ENCODE measurements at regions not wholly inside any gene's neighbourhood (a gene's known extent, or its start where the extent isn't known, plus 50 kb on each side); places are given as distances from the start of the nearest gene placed in this dataset.

DNA sequence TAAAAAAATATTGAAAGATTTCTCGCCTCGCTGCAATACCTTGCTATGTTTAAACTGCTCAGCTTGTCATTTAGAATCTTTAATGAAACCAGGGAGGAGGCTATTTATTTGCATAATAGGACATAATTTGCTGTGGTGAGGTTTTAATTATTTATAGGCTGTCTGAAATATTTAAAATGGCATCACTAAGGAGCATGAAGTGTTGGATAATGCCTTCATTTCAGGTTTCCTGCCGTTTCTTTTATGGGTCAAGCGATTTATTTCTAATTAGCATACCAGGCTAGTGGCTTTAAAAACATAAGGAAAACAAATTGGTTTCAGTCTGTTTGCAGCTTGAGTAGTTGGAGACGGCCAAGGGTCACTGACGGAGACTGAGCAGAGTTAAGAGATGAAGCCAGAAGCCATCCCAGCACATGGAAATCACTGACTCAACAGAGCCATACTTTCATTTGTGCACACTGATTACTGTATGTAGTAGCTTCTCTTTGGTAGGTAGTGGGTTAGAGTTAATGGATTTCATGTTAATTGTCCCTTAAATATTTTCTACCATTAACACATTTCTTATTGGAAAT lies 1962.4 kb upstream of the TENM3 start:
- DNase-seq (ENCODE audit: low spot score) = no peak
- Histone ChIP-seq H3K4me2 (ENCODE audit: low read depth, low read length) (no peak overlapping the region), H3K9me3 (ENCODE audit: low read length) (no peaks in the 10 kb centered on the region), H3K36me3 (replicated peaks in 1 of 2; ENCODE audit: control insufficient read depth in 1 of 2, insufficient read depth in 2 of 2, low read length in 2 of 2) (no peaks in the 10 kb centered on the region), H3K79me2 (ENCODE audit: insufficient read depth, low read length) (no peaks in the 10 kb centered on the region), H3K9ac (ENCODE audit: insufficient read depth, low read depth, low read length) (no peak overlapping the region), H3K27ac (ENCODE audit: extremely low read length, insufficient read depth, low read length) (no peak overlapping the region), H2AFZ (ENCODE audit: low read length) (no peak overlapping the region), H4K20me1 (ENCODE audit: insufficient read depth, low read length) (no peaks in the 10 kb centered on the region), H3K4me3 (replicated peaks in 1 of 3; ENCODE audit: insufficient read depth in 1 of 3, low read depth in 2 of 3, low read length in 3 of 3) (no peak overlapping the region), H3K4me1 (ENCODE audit: insufficient read depth, low read length) (no peaks in the 10 kb centered on the region), H3K27me3 (ENCODE audit: control insufficient read depth in 1 of 2, insufficient read depth in 2 of 2, low read length in 2 of 2) (no peaks in the 10 kb centered on the region)
- TF ChIP-seq POLR2G (IDR thresholded peaks at IDR 0.05; ENCODE audit: low read depth, low read length) = no peak
- TF ChIP-seq, protein P1, sequence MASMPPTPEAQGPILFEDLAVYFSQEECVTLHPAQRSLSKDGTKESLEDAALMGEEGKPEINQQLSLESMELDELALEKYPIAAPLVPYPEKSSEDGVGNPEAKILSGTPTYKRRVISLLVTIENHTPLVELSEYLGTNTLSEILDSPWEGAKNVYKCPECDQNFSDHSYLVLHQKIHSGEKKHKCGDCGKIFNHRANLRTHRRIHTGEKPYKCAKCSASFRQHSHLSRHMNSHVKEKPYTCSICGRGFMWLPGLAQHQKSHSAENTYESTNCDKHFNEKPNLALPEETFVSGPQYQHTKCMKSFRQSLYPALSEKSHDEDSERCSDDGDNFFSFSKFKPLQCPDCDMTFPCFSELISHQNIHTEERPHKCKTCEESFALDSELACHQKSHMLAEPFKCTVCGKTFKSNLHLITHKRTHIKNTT (CRISPR knock-in tag; IDR thresholded peaks at IDR 0.05) = no peak
- no peak for TF ChIP-seq ZSCAN22 (CRISPR knock-in tag; IDR thresholded peaks at IDR 0.05)
- no peak for TF ChIP-seq MED1 (CRISPR knock-in tag; IDR thresholded peaks at IDR 0.05)
- TF ChIP-seq FOXK2 (IDR thresholded peaks at IDR 0.05) = no peak
- TF ChIP-seq U2AF1 (optimal IDR thresholded peaks at IDR 0.05; ENCODE audit: low read depth, low read length) = no peak
- TF ChIP-seq TMF1 (CRISPR knock-in tag; IDR thresholded peaks at IDR 0.05; ENCODE audit: low read depth) = no peak
- TF ChIP-seq CHCHD3 (CRISPR knock-in tag; IDR thresholded peaks at IDR 0.05) = no peak
- TF ChIP-seq, protein P2, sequence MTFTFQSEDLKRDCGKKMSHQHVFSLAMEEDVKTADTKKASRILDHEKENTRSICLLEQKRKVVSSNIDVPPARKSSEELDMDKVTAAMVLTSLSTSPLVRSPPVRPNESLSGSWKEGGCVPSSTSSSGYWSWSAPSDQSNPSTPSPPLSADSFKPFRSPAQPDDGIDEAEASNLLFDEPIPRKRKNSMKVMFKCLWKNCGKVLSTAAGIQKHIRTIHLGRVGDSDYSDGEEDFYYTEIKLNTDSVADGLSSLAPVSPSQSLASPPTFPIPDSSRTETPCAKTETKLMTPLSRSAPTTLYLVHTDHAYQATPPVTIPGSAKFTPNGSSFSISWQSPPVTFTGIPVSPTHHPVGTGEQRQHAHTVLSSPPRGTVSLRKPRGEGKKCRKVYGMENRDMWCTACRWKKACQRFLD (CRISPR knock-in tag; IDR thresholded peaks at IDR 0.05; ENCODE audit: borderline replicate concordance) = no peak
- TF ChIP-seq, protein P3, sequence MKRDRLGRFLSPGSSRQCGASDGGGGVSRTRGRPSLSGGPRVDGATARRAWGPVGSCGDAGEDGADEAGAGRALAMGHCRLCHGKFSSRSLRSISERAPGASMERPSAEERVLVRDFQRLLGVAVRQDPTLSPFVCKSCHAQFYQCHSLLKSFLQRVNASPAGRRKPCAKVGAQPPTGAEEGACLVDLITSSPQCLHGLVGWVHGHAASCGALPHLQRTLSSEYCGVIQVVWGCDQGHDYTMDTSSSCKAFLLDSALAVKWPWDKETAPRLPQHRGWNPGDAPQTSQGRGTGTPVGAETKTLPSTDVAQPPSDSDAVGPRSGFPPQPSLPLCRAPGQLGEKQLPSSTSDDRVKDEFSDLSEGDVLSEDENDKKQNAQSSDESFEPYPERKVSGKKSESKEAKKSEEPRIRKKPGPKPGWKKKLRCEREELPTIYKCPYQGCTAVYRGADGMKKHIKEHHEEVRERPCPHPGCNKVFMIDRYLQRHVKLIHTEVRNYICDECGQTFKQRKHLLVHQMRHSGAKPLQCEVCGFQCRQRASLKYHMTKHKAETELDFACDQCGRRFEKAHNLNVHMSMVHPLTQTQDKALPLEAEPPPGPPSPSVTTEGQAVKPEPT (CRISPR knock-in tag; IDR thresholded peaks at IDR 0.05; ENCODE audit: low read depth) = no peak
- TF ChIP-seq ETV5 (CRISPR knock-in tag; IDR thresholded peaks at IDR 0.05; ENCODE audit: borderline replicate concordance) = no peak
- no peak for TF ChIP-seq EP300 (IDR thresholded peaks at IDR 0.05; ENCODE audit: low read depth in 2 of 2, low read length in 2 of 2)
- no peak for TF ChIP-seq EP300 (CRISPR knock-in tag; IDR thresholded peaks at IDR 0.05; ENCODE audit: borderline replicate concordance)
- TF ChIP-seq, protein P4, sequence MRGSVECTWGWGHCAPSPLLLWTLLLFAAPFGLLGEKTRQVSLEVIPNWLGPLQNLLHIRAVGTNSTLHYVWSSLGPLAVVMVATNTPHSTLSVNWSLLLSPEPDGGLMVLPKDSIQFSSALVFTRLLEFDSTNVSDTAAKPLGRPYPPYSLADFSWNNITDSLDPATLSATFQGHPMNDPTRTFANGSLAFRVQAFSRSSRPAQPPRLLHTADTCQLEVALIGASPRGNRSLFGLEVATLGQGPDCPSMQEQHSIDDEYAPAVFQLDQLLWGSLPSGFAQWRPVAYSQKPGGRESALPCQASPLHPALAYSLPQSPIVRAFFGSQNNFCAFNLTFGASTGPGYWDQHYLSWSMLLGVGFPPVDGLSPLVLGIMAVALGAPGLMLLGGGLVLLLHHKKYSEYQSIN (CRISPR knock-in tag; IDR thresholded peaks at IDR 0.05; ENCODE audit: borderline replicate concordance) = no peak
- TF ChIP-seq, protein P5, sequence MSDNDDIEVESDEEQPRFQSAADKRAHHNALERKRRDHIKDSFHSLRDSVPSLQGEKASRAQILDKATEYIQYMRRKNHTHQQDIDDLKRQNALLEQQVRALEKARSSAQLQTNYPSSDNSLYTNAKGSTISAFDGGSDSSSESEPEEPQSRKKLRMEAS (IDR thresholded peaks at IDR 0.05) = no peak
- intact Hi-C loops (cut with micrococcal nuclease; ENCODE audit: unreplicated experiment) (no loop called here), in situ Hi-C loops (cut with HindIII; ENCODE audit: extremely low pct_ligation_motif_present, low pct_unique_long_range_greater_than_20kb) (no loop called here)
- ATAC-seq = no peak
- POLR2A ChIA-PET = no interaction called here
- CTCF ChIA-PET (ENCODE audit: low intra/inter-chr PET ratio, low total read pairs) = no interaction called here
- no TSS peak for BruUV-seq (replicated peaks)
- no peak for FAIRE-seq
- WGBS (ENCODE audit: low lambda C conversion rate) = 15% methylated on average over 6 of the region's 6 CpGs

All from HepG2 (cell line).